GM19455 (cell line): ENCODE measurements at regions not wholly inside any gene's neighbourhood (a gene's known extent, or its start where the extent isn't known, plus 50 kb on each side); places are given as distances from the start of the nearest gene placed in this dataset.
A peak's percentile ranks its signal among the peaks of the same experiment; 100 is the strongest.

ENCODE experiments used
- ATAC-seq: cut with Tn5 transposase; IDR thresholded peaks from one replicate; pipeline ENCODE4 v1.9.1; 2021; ENCODE audit not compliant: unreplicated experiment

DNA sequence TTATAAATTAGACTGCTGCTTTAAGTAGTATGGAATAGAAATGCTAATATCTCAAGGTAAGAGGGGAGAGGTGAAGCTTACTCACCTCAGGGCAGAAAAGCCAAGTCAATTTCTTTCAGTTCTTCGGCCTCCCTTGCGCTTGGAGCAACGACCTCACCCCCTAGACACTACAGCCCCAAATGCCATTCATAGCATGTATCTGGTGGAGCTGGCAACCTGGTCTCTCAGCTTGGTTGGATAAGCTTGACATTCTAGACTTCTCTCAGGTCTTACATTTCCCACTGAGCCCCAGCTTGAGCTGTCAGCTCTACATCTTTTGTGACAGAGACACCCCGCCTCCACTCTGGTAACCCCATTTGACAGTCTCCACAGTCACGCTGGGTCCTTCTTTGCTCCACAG, 154.9 kb downstream of the ZNF608 start:
- ATAC-seq, result no peak

DNA sequence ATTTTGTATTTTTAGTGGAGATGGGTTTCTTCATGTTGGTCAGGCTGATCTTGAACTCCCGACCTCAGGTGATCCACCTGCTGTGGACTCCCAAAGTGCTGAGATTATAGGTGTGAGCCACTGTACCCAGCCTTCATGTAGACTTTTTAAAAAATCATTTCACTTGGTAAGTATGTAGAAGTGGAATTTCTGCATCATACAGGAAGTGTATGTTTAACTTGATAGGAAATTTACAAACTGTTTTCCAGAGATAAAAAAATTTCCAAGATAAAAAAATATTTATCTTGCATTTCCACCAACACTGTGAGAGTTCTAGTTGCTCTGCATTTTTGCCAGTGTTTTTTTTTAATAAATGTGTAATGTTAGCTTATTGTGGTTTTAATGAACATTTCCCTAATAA, 155.8 kb downstream of the ZNF608 start:
- no peak for ATAC-seq

- no peak for ATAC-seq
Observed at GRCh38 chr5:124587280-124587679, 159.2 kb downstream of the ZNF608 start.

DNA sequence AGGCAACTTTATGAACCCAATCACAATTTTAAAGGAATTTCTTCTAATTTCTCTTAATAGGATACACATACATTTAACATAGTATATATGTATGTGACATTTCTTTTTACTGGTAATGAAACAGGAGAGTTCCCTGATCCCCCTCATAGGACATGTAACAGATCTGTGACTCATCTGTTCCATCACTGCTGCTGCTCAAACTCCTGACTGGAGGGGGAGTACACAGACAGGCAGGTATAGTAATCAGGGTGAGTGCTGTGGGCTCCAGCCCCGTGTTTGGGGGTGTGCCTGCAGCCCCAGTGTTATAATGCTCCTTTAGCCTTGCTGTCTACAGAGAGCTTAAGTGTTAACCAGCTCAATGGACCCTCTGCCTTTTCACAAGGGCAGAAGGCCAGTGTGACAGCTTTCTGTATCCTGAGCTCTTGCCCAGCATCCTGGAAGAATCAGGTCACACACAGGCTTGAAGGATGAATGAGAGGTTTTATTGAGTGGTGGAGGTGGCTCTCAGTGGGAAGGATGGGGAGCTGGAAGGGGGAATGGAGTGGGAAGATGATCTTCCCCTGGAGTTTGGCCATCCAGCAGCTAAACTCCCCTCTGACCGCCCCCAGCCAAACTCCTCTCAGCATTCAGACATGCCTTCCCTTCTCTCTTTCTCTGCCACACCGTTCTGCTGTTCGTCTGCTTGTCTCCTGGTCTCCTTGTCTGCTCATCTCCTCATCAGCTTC, 161.3 kb downstream of the ZNF608 start:
- ATAC-seq, result no peak

DNA sequence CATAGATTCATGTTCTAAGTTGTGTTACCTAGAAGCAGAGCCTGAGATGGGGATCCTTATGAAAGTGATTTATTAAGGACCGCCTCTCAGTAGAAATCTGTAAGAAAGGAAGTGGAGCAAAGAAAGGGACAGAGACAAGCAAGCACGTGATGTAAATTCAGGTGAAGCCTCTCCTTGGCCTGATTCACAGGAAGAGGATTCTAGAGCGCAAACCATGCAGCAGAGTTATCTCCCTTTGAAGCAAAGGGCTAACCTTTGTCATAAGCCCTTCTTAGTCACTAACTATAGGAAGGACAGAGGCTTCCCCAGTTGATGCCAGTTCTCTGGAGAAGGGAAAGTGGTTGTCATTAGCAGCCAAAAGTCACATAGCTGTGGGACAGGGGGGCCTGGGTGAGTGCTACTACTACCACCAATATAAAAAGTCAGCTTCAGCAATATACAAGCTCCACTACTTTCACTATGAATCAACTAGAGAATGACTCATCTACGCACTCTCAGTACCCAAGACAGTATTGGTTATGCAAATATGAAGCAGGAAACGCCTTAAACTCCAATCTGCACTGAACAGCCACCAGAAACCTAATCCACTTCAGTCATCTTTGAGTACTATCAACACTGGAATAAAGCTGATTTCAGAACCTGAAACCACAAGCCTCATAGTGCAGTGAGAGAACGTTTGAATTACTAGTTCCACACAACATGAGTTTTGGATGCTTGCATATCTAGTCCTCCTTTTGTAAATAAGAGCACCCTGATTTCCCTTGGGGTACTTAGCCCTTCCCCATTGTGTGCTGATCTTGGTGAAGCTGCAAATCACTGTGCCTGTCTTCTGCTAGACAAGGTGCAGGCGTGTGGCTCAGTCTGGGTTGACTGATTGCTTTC, 162.7 kb downstream of the ZNF608 start:
- ATAC-seq, result peak; percentile 99

GRCh38 chr5:124582561-124582840, 163.9 kb downstream of the ZNF608 start:
- no peak for ATAC-seq

DNA sequence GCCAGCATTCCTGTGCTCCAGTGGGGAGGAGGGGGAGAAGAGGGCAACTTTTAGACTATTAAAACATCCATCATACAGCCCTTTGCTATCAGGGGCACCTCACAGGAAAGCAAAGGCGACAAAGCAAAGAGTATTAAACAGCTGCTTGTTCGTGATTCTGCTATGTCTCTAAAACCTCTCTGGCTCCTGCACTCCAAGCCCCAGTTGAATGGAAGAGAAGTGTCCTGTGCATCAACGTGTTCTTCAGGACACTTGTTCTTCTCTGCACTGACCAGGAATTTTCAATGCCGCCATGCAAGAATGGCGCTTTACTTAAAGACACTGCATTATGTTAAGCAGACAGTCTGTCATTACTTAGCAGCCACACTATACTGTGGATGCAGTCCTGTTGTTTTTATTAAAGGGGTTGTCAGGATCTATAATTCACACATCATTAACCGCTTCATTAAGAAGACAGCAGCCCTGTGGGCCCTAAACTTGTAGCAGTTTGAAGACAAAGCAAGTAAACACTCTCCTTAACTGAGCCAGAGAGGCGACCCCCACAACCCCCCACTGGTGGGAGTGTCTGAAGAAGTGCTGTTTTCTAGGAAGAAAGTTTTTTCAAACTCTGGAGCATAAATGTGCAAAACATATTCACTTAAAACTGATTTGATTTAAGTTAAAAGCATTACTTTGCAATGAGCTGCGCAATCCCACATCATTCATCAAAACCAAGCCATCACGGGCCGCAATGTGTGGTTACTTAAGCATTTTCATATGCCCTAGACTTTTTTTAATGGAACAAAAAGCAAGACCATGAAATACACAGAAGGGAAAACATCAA, 164.5 kb downstream of the ZNF608 start:
- ATAC-seq, result no peak

DNA sequence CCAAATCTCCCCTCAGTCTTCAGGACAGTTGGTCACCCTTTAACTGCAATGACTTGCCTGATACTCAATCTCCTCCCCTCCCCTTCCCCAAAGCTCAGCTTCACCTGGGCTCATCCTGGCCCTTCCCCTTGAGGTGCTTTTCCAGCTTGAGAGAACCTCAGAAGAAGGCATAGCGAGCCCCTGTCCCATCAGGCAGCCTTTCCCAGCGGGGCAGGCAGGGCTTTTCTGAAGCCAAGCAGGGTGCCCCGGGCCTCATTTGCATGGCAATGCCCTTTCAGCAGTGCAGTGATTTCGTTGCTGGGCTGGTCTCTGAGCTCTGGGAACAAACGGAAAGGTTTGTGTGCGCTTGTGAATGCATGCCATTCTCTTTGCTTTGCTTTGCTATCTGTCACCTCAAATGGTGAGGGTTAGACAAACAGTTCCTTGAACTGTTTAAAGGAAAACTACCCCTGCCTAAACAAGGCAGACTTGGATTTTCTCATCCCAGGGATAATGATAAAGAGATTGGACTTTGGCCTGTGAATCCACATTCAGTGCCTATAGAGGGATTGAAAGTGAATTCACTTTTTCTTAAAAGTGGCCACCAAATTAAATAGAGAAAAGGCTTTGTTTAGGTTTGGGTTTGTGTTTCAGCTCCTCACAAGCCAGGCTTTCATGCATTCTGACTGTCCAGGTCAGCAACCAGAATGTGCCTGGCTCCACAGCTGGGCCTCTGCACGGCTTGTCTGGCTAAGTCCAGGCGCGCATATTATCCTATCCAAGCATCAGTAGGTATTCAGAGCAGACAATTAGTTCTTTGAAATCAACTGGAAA, 165.3 kb downstream of the ZNF608 start:
- no peak for ATAC-seq

DNA sequence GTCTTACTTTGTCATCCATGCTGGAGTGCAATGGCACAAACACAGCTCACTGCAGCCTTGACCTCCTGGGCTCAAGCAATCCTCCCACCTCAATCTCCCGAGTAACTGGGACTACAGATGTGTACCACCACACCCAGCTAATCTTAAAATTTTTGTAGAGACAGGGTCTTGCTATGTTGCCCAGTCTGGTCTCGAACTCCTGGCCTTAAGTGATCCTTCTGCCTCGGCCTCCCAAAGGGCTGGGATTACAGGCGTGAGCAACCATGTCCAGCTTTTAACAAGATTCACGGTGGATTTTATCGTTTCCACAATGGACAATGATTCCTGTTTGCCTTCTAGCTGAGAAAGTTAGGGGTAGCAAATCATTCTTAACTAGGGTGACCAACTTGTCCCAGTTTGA, 165.9 kb downstream of the ZNF608 start:
- ATAC-seq, result no peak

GRCh38 chr5:124576848-124577409, 169.5 kb downstream of the ZNF608 start:
- ATAC-seq, result peak; percentile 91

DNA sequence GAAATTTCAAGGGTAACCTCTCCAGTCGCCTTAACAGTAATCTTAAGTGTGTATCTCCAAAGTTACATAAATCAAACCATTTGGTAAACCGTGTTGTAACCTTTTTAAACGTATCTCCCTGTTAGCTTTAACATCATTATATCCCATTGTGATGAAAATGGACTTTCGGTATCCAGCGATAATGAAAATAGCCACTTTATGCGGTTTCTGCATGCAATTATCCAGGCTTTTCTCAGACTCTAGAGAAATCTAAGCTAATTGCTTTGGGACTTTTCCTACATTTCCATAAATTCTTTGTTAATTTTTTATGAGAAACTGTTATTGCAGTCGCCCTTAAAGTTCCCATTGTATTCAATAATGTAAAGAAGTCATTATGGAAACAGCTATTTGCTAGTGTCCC, 170.7 kb downstream of the ZNF608 start:
- ATAC-seq, result no peak

GRCh38 chr5:124574521-124575436, 171.7 kb downstream of the ZNF608 start:
- no peak for ATAC-seq

- ATAC-seq, result no peak
Observed at GRCh38 chr5:124572971-124573370, 173.5 kb downstream of the ZNF608 start.

DNA sequence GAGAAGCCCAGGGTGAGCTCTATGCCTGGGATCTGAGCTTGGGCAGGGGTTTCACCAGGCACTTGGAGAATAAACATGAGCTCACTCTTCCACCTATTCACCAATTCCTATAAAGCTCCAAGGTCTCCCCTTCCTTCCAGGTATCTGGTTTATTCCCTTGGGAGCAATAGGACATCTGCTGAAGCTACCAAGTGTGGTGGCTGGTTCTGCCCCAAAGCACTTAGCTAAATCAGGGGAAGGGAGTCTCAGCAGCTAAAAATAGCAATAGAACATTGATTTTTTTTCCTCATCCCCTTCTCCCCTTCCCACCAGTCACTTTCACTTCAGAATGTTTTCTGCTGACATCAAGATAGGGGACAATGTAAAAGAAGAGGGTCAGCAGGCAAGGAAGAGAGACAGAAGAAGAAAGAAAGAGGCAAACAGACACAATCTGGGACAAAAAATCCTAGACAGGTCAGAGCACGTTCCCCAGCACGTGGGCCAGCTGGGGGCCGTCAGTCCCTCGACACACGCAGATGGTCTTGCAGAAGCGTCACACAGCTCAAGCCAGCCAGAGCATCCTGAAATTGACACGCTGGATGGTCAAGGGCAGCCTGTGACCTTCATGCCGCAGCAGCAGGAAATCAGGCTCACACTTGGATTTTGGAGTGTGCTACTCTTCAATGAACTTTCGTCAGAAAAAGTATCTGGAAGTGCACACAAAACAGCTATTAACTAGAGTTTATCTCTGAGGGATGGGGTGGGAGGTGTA, 176.0 kb downstream of the ZNF608 start:
- no peak for ATAC-seq

DNA sequence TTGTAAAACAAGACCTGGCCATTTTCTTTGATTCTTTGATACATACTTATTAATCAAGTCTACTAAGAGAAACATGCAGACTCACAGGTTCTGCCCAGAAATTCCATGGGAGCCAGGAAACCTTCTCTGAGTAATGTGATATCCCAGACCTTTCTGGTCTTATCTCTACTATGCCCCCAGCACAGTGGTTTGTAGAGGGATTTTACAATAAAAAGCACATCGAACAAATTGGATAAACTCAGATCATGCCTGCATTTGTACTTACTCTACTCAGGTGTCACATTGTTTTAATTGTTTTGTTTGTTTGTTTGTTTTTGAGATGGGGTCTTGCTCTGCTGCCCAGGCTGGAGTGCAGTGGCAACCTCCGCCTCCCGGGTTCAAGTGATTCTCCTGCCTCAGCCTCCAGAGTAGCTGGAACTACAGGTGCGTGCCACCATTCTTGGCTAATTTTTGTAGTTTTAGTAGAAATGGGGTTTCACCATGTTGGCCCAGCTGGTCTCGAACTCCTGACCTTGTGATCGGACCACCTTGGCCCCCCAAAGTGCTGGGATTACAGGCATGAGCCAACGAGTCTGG, 179.5 kb downstream of the ZNF608 start:
- ATAC-seq, result no peak

DNA sequence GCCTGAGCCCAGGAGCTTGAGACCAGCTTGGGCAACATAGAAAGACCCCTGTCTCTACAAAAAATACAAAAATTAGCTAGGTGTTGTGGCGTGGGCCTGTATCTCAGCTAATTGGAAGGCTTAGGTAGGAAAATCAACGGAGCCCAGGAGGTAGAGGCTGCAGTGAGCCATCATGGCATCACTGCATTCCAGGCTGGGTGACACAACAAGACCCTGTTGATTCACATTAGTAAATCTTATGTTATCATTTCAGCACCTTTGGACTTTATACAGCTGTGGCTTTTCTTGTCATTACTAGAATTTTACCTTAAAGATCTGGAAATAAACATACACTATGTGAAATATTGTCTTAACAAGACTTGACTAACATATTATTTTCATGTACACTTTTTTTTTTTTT, 185.0 kb downstream of the ZNF608 start:
- no peak for ATAC-seq

- no peak for ATAC-seq
Observed at GRCh38 chr5:124560370-124560769, 186.1 kb downstream of the ZNF608 start.

DNA sequence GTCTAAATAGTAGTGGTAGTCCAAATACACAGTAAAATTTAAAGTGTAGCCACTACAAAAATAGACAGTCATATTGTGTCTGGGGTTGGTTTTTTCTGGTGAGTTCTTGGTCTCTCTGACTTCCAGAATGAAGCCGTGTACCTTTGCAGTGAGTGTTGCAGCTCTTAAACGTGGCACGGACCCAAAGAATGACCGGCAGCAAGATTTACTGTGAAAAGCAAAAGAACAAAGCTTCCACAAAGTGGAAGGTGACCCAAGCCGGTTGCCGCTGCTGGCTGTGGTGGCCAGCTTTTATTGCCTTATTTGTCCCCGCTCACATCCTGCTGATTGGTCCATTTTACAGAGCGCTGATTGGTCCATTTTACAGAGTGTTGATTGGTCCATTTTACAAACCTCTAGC, 188.7 kb downstream of the ZNF608 start:
- ATAC-seq, result no peak
